Activated T-helper 1 cell treated with Interleukin-2 at 50 U/mL for 16 hours (primary cell): ENCODE measurements at regions not wholly inside any gene's neighbourhood (a gene's known extent, or its start where the extent isn't known, plus 50 kb on each side); places are given as distances from the start of the nearest gene placed in this dataset.

Experiments
- DNase-seq: peaks from one replicate; pipeline ENCODE4 v3.0.0-alpha.2; 2020; ENCODE audit warnings: low read depth

DNA sequence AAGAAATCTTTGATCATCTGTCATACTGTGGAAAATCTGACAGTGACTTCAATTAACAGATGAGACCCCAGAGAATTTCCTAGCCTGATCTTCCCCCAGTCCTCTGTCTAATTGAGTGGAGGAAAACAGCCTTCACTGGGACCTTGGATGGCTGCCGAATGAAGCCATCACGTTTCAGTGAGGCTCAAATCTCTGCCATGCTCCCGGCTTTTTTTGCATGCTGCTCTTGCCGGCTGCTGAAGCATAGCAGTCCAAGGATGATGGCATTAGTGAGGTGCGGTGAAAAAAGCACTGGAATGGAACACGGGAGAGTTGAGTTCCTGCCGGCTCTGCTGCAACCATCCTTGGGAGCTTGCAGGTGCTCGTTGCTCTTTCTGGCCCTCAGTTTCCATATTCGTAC lies 430.5 kb downstream of the SLC4A3 start:
- DNase-seq = no peak

DNA sequence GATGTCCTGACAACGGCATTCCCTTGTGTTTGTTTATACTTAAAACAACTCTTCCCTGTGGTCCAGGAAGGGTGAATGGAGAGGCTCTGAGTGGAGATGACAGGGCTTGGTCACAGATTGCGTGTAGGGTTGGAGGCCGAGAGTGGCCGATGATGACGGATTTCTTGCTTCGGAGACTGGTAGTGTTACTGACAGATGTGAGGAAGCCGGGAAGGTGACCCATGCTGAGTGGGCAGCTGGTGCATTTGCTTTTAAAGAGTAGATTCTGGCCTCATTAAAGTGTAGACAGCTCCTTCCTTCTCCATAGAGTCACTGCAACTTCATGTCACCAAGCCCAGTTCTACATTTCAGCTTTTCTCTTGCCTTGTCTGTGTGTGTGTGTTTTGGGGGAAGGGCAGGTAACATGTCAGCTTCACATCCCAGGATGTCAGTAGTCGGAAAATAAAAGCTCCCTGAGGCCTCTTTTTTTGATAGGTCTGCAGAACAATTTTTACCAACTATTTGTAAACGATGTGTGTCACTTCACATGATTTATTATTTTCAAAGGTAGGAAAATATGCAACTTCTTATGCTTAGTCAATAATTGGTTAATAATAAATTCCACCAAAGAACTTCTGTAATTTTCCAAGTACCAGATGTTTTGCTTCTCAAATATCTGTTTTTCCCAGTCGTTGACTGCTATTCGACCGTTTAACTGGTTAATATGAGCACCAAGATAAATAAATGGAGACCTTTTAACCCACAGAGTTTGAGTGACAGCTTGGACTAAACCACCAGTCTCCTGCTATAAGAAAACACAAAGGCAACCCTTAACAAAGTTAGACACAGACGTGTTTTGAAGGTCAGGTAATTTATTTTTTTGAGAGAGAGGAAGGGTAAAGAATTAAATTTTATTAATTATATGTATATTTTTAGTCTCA lies 436.9 kb downstream of the SLC4A3 start:
- DNase-seq = no peak

DNA sequence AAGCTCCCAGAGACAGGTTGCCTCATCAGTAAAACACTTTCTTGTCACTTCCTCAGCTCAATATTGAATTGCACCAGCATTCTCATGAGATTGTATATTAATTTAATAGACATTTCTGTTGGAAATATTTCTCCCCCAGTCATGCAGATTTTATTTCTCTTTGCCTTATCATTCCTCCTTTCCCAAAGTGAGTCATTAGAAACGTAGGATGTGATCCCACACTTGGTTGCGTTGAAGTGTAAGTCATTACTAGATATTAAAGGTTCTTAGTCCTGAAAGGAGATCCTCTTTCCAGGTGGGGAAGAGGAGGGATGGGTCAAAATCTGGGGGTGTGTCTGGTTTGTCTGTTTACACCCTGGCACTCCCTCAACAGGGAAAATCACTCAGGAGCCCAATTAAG lies 438.2 kb downstream of the SLC4A3 start:
- DNase-seq = no peak

DNA sequence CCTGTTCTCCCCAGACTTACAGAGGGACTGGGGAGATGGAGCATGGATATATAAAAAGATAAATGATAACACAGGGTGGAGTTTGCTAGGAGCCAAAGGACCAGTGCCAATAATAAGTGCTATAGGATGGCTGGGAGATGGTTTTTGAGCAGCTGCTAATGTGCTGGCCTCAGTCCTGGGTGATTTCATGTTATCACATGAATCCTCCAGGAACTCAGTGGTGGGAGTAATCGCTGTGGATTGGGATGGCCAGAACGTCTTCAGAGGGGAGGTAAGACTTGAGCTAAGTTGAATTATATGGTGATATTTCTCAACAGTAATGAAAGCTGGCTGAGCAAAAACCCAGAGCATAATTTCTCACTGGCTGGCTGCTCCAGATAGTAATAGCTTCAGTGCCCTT lies 441.4 kb downstream of the SLC4A3 start:
- no peak for DNase-seq

DNA sequence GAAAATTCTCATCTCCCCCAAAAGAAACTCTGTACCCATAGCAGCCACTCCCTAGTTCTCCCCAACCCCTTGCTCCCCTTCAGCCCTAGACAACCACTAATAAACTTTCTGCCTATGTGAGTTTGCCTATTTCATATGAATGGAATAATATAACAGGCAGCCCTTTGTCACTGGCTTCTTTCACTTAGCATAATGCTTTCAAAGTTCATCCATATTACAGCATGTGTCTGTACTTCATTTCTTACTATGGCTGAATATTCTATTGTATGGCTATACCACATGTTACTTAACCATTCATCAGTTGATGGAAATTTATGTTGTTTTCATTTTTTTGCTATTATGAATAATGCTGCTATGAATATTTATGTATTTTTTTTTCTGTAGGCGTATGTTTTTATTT lies 442.9 kb downstream of the SLC4A3 start:
- no peak for DNase-seq

DNA sequence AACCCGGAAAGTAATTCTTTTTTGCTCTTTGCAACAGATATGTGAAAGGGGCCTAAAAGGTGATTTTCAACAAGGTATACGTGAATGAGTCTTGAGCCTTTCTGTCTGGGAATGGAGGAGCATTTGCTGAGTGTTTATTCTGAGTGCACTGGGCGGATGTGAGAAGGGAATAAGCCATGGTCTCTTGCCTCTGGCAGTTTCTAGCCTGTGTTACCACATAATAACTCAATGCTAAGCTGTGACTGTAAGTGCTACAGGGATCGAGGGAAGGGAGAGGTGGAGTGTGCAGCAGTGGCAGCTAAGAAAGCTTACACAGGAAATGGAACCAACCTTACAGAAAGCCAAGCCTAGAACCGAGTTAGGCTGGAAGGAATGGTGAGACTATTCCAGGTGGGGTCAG lies 444.3 kb downstream of the SLC4A3 start:
- no peak for DNase-seq

DNA sequence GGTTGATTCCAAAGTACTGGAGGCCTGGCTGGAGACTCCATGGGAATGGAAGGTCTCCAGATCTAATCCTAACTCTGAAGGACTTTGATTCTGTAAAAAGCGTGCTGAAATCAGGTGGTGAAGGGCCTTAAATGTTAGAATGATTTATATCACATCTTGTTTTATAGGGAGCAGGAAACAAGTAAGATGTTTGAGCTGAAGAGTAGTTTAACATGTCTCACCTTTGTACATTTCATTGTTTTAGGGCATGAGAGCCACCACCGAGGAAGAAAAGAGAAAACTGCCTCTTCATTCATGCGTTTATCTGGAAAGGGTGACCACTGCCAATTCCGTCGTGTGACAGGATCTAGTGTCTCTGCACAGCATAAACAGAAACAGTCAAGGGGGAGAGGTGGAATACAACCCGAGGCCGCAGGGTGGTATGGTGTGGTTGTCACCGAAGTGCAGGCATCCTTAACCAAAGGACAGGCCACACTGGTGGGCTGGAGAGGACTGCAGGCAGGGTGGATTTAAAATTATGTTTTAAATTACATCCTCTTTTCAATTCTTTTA lies 445.3 kb downstream of the SLC4A3 start:
- DNase-seq = no peak

DNA sequence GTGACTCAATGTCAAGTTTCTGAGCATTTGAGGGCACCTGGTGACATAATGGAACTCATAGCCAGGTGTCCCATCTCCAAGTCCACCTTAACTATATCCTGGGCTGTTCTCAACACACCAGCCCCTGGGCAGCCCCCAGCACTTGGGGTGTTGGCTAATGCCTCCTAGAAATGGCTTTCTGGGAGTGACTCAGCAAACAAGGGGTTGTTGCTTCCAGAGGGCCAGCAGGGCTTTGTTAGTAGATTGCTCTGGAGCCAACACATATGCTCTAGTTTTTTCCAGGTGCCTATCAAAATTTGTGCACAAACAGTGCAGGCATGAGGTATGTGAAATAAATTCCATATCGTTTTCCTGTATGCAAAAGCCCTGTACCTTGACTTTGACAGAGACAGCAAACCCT lies 448.4 kb downstream of the SLC4A3 start:
- DNase-seq = no peak

DNA sequence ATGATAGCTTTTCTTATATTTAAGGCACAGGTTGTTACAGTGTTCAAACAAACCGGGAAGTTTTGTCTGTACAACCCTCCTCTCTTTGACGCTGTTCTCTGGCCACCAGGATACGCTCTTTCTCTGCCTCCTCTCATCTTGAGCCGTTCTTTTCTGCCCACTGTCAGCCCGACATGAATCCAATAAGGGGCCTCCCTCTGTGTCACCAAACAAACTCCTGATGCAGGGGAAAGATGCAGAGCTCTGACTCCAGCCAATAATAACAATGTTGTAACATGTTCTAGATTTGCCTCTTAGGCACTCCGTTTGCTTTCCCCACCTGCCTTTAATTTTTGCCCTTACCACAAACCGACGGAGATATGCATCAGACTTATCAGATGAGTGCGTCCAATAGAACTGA lies 449.3 kb downstream of the SLC4A3 start:
- DNase-seq = no peak

DNA sequence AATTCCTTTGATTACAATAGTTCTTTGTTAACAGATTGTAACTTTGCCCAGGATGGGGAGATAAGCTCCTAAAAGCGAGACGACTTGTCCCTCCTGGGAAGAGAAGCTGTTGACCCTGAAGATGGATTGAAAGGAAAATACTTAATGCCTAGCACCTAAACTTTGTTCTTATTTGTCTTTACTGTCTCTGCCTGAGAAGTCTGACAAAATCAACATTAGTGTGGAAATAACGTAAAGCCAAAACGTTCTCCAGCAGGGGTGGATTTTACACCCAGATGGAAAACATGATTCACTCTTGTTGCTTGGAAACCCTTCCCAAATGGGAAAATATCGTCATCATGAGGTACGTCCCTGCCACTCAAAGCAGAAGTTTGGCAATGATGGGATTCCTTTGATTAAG lies 450.1 kb downstream of the SLC4A3 start:
- no peak for DNase-seq

DNA sequence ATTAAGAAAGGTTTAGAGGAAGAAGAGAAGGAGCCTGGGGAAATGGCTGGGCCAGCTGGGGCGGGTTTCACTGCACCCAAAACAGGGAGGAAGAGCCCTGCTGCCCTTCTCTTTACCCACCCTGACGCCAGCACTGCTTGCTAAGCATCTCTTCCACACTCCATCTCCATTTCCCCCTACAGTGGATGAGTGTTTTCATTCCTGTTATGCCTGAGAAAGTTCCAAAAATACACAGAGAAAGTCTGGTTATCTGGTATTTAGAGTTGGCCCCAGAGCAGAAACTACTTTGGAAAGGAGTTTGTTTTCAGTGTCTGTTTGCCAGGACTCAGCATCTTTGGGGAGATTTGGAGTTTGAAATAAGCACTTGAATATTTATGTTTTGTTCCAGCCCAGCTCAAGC lies 451.0 kb downstream of the SLC4A3 start:
- DNase-seq = no peak

DNA sequence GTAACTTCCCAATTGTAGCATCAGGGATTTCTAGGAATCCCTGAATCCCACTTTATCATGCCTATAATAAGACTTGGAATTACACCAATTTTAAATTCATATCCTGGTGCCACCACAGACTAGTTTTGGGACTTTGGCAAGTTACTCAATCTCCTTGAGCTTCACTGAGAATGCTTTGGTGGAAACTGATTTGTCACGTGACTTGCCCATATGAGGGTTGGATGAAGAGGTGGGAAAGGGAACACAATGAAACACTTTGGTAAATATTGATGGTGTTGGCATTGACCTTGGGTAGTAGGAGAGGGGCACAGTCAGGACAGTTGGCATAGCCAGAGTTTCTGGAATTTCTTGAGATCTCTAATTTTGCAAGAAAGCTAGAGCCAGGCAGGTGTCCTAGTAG lies 452.2 kb downstream of the SLC4A3 start:
- DNase-seq = no peak

DNA sequence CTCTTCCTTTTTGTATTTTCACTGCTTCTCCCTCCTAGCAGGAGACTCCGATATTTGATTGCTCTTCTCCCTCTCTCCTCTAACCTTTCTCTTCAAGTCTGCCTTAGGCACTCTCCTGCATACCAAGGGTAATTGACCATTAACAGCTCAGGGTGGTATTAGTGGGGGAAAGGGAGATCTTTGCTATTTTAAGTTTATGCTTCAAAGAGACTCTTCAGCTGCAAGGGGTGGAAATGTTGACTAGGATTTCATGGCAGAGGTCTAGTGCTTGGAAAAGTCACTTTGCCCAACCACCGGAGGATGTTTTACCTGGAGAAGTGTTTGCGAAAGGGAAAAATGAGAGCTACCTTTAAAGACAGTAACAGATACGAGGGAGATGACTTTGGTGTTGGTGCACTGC lies 453.7 kb downstream of the SLC4A3 start:
- DNase-seq = no peak

DNA sequence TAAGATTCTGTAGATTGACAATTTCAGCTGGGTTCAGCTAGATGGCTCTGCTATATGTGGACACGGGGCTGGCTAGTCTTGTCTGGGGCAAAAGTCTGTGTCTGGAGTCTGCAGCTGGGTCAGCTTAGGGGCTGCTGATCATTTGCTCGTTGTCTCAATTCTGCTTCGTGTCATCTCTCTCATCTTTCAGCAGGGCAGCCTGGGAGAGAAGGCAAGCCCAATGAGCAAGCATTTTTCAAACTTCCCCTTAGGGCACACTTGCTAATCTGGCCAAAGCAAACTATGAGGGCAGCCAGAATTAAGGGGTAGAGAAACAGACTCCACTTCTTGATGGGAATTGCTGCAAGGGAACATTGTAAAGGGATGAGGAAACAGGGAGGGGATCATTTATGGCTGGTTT lies 462.6 kb downstream of the SLC4A3 start:
- no peak for DNase-seq

DNA sequence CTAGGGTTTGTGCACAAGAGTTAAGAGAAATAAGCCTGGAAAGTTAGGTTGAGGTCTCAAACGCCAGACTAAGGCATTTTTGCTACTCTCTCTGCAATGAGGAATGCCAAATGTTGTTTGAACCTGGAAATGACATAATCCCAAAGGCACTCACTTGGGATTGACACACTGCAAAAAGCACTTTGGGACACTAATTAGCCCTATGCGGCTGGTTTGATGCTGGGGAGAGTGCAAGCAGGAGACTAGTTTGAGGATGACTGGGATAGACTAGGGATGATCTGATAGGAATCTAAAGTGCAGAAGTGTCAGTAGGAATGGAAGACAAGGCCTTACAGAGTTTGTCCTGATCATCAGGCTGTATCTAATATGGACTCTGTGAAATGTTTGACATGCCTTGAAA lies 469.0 kb downstream of the SLC4A3 start:
- DNase-seq = no peak

DNA sequence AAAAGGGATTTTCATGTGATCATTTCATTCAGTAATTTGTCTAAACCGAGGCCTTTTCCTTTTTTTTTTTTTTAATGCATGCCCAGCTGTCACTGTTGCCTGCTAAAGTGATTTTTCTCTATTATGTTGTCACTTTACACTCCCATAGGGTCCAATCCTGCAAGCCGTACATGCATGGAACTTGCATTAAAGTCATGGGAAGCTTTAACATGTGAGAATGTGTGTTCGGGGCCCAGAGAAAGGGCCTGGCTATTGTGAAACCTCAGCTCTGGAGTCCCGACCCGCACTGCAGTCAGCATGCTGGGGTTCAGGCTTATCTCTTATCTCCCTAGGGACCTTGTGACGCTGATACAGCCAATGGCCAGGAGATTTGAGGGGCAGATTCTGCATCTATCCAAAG lies 474.6 kb downstream of the SLC4A3 start:
- no peak for DNase-seq

DNA sequence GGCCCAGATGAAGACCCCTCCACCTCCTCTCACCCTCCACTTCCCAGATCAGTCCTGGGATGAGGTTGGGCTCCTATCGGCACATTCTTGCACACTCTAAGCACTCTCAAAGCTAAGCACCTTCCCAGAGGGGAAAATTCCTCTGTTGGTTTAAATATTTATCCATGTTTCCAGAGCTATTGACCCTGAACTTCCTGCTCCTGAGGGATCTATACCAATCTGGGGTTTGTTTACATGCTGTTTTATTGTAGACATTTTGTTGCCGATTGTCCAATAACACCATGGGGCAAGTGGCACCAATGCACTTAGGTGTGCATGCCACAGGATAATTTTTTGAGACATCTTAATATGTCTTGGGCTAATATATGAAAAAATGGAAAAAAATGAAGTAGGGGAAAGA lies 476.2 kb downstream of the SLC4A3 start:
- no peak for DNase-seq

DNA sequence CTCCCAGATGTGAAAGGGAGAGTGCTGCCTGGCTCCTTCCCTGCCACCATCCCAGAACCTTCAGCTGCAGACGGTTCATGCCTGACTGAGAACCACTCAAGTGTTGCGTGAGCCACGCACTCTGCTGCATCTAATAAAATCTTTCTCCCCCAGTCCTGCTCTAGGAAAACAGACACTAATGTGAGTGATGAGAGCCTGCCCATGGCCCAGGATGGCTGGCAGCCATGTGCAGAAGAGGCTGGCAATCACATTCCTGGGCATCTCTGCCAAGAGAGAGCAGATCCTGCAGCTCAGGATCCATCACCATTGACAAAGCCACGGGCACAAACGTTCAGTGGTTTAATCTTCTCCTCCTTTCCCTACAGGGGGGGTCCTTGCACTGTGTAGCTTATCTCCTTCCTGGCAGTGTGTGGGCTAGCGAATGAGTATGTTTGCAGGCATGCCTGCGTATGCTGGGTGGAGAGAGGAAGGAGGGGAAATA lies 477.5 kb downstream of the SLC4A3 start:
- DNase-seq = no peak

DNA sequence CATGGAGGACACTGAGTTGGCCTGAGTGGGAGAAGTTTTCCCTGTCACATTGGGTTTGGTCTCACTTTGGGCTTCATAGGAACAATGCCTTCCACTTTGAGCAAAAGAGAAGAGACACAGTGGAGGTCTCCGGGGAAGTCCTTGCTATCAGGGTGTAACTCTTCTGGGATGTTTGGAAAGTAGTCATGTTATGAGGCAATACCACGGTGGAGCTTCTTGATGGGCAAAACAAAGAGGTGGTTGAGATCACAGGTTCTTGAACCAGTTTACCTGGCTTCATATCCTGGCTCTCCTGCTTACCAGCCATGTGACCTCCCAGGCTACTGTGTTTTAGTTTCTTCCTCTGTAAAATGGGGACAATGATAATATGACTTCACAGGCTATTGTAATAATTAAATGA lies 478.6 kb downstream of the SLC4A3 start:
- DNase-seq = no peak

DNA sequence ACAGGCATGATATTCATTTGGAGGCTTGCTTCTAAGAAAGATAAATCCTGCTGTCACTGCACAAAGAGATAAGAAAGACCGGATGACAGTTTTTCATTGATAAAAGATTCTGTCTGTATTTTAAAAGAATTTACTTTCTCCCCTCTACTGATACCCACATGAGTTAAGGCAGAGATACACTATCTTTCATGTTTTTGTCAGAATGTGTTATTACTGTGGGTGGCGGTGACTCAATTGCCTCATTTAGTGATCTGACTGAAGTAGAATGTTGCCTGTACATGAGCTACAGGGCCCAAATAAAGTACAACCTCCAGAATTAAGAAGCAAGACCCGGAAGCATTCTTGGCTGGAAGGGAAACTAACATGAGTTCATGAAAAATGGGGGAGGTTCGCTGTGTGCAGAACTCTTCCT lies 480.0 kb downstream of the SLC4A3 start:
- DNase-seq = no peak

DNA sequence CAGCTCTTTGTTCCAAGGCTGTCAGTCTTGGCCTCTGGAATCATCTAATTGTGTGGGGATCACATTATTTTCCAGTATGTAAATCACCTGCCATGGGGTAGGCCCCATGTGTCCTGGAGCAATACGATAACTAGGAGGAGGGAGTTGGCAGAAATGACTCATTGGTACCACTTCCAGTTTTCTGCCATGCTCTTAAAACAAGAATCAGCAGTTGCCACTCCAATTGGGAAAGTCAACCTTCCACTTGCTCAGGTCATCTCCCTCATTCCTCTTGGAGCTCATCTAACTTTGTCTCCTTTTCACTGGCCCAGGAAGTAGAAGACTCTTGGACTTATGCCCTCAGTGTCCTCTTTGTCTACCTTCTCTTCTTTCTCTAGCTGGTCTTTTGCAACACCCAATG lies 487.0 kb downstream of the SLC4A3 start:
- DNase-seq = no peak

DNA sequence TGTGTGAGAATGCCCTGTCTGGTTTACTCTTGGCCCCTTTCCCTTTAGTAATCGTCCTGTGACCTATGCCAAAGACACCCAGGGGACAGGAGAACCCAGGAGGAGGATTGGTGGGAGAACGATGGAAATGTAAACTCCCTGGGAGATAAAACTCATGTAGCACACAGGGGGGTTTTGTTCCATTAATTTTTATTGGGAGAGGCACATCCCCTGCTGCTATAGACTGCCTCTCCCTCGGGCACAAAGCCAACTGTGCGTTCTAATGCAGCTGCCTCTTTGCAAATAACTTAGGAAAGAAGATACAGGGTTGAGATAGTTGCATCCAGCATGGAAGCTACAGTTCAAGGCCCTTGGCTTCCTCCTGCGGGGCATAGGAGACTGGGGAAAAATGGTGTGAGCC lies 489.6 kb downstream of the SLC4A3 start:
- no peak for DNase-seq

DNA sequence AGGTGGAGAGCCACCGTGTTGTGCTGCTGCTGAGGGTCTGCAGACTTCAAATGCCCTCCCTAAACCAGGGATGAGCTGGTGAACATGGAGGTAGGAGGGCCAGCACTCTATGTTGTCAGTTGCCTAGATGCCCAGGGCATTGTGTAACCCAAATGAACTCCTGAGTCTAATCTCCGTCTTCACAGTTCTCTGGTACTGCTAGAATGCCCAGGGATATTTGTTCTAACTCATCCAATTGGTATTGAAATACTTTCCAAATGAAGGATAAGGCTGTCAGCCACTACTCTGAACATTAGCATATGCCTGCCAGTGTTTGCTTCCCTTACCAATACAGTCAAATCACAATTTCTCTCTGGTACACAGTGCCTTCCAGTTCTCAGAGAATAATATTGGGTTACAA lies 492.6 kb downstream of the SLC4A3 start:
- no peak for DNase-seq

DNA sequence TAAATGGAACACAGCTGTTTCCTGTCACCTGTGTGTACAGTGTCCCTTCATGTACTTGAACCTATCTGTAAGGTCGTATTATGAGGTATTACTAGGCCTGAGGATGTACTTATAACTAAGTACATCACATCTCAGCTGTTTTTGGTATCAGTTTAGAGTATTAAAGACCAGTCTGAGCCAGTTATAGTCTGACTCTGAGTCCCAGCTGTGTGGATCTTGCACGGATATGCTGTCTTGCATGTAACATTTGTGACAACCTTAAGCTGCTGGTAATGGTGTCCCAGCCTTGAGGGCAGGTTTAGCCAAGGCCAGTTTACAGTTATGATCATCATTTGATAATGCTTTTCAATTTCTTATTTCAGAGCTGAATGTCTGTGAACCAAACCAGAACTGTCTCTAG lies 496.3 kb downstream of the SLC4A3 start:
- no peak for DNase-seq
